ENCODE measurements at regions not wholly inside any gene's neighbourhood (a gene's known extent, or its start where the extent isn't known, plus 50 kb on each side); places are given as distances from the start of the nearest gene placed in this dataset.

GRCh38 chr13:78413887-78414553 is 189.3 kb downstream of the POU4F1 start:
- no peak overlapping the region for H3K4me2 ChIP-seq
- TF ChIP-seq POLR2AphosphoS5 (IDR thresholded peaks at IDR 0.05; ENCODE audit: low read depth) (no peak), ZNF331 (CRISPR knock-in tag; IDR thresholded peaks at IDR 0.05; ENCODE audit: low read depth) (no peak), STAT1 (IDR thresholded peaks at IDR 0.05; ENCODE audit: unreplicated experiment) (no peak), NANOG (IDR thresholded peaks at IDR 0.05; ENCODE audit: borderline replicate concordance) (no peak), REST (IDR thresholded peaks at IDR 0.05; ENCODE audit: unreplicated experiment) (no peak), ZNF462 (CRISPR knock-in tag; IDR thresholded peaks at IDR 0.05) (no peak), CREB1 (CRISPR knock-in tag; IDR thresholded peaks at IDR 0.05; ENCODE audit: low read depth) (no peak), ZNF114 (CRISPR knock-in tag; IDR thresholded peaks at IDR 0.05) (no peak), JUNB (IDR thresholded peaks at IDR 0.05; ENCODE audit: unreplicated experiment) (no peak), EZH2 (IDR thresholded peaks at IDR 0.05; ENCODE audit: low read depth, unreplicated experiment) (no peak), EZH2phosphoT487 (IDR thresholded peaks at IDR 0.05; ENCODE audit: unreplicated experiment) (no peak)
- TF ChIP-seq, protein P1, sequence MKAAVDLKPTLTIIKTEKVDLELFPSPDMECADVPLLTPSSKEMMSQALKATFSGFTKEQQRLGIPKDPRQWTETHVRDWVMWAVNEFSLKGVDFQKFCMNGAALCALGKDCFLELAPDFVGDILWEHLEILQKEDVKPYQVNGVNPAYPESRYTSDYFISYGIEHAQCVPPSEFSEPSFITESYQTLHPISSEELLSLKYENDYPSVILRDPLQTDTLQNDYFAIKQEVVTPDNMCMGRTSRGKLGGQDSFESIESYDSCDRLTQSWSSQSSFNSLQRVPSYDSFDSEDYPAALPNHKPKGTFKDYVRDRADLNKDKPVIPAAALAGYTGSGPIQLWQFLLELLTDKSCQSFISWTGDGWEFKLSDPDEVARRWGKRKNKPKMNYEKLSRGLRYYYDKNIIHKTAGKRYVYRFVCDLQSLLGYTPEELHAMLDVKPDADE (IDR thresholded peaks at IDR 0.05), result no peak
- TF ChIP-seq, protein P2, sequence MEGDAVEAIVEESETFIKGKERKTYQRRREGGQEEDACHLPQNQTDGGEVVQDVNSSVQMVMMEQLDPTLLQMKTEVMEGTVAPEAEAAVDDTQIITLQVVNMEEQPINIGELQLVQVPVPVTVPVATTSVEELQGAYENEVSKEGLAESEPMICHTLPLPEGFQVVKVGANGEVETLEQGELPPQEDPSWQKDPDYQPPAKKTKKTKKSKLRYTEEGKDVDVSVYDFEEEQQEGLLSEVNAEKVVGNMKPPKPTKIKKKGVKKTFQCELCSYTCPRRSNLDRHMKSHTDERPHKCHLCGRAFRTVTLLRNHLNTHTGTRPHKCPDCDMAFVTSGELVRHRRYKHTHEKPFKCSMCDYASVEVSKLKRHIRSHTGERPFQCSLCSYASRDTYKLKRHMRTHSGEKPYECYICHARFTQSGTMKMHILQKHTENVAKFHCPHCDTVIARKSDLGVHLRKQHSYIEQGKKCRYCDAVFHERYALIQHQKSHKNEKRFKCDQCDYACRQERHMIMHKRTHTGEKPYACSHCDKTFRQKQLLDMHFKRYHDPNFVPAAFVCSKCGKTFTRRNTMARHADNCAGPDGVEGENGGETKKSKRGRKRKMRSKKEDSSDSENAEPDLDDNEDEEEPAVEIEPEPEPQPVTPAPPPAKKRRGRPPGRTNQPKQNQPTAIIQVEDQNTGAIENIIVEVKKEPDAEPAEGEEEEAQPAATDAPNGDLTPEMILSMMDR (conservative IDR thresholded peaks at IDR 0.05; ENCODE audit: low read depth in 2 of 2), result no peak
- H3K27me3 Mint-ChIP-seq (ENCODE audit: insufficient read depth, low read depth, poor library complexity), result no peaks in the 10 kb centered on the region

More at GRCh38 chr13:78413887-78414553, 189.3 kb downstream of the POU4F1 start:
- H3K79me2 ChIP-seq (replicated peaks; ENCODE audit: insufficient read depth), result no peaks in the 10 kb centered on the region
- no peaks in the 10 kb centered on the region for H3F3A ChIP-seq (replicated peaks; ENCODE audit: low read depth)
- DNase-seq (ENCODE audit: low spot score) (no peak), ATAC-seq (no peak)
- H3K9me2 ChIP-seq (ENCODE audit: insufficient read depth), result 0 out of 2 replicates have a peak, but pooled peaks cover 2% of the 10 kb centered on the region
- no peaks in the 10 kb centered on the region for H4K20me1 ChIP-seq (replicated peaks; ENCODE audit: insufficient read depth)
- Mint-ChIP-seq H3K36me3 (ENCODE audit: low read depth) (no peaks in the 10 kb centered on the region), H3K4me3 (no peak overlapping the region), H3K27ac (no peak overlapping the region), H3K9me3 (no peaks in the 10 kb centered on the region), H3K4me1 (peaks cover 8% of the 10 kb centered on the region)
- H3K27me3 ChIP-seq (ENCODE audit: insufficient read depth), result no peaks in the 10 kb centered on the region
- H2AFZ ChIP-seq, result no peak overlapping the region
- no peaks in the 10 kb centered on the region for H3K4me1 ChIP-seq (ENCODE audit: insufficient read depth)
- no peaks in the 10 kb centered on the region for H3K36me3 ChIP-seq (ENCODE audit: insufficient read depth)
- no peak overlapping the region for H3K27ac ChIP-seq (ENCODE audit: low read depth)
- H3K4me3 ChIP-seq, result no peak overlapping the region

Measured in GM23338 (cell line).